AG04450 (cell line): ENCODE measurements at regions not wholly inside any gene's neighbourhood (a gene's known extent, or its start where the extent isn't known, plus 50 kb on each side); places are given as distances from the start of the nearest gene placed in this dataset.

ENCODE experiments used
- CTCF ChIA-PET: fragments of 300-600, 350-600 bp; formaldehyde crosslinking; extraction: SDS; loops from one replicate; lab custom pipeline; 2022; ENCODE audit warnings: antibody characterized with exemption, inconsistent platforms; lab: Charles Lee
- POLR2A ChIA-PET: fragments of 350-600 bp; formaldehyde crosslinking; extraction: SDS; loops from one replicate; lab custom pipeline; 2021; ENCODE audit warnings: antibody characterized with exemption, inconsistent platforms; lab: Yijun Ruan, JAX
- DNase-seq: peaks from one replicate; pipeline ENCODE4 v3.0.0-alpha.2; 2011; ENCODE audit warnings: low read depth, low spot score
- H3K27ac ChIP-seq: one replicate; pipeline ENCODE4 v1.5.1; 2012; ENCODE audit warnings: low read depth, low read length, control low read depth
- H3K27me3 ChIP-seq: one replicate; pipeline ENCODE4 v1.6.0; 2012; ENCODE audit warnings: low read length; ENCODE audit not compliant: control insufficient read depth, insufficient read depth
- H3K4me3 ChIP-seq: 2 replicates; pipeline ENCODE4 v1.5.1; 2011; ENCODE audit warnings: mild to moderate bottlenecking, low read depth, low read length, control low read depth
- H3K9me3 ChIP-seq: 2 replicates; pipeline ENCODE4 v1.5.1; 2012; ENCODE audit warnings: low read length; ENCODE audit not compliant: control insufficient read depth, insufficient read depth
- CTCF ChIP-seq: IDR thresholded peaks from 2 replicates; pipeline ENCODE4 v1.5.1; 2011; ENCODE audit warnings: low read depth, low read length, control low read depth, inconsistent platforms

GRCh38 chr10:84811113-84811512 lies 482.7 kb downstream of the CCSER2 start:
- no peak for DNase-seq
- POLR2A ChIA-PET, result no interaction called here
- CTCF ChIA-PET, result no interaction called here
- Histone ChIP-seq H3K9me3 (no peaks in the 10 kb centered on the region; the same call in 1 of the 2 replicates), H3K27me3 (no peaks in the 10 kb centered on the region), H3K4me3 (no peak overlapping the region), H3K27ac (no peak overlapping the region)
- no peak for TF ChIP-seq CTCF

- Histone ChIP-seq H3K27ac (no peak overlapping the region), H3K9me3 (peaks cover 15% of the 10 kb centered on the region)
- DNase-seq, result no peak
Observed at GRCh38 chr10:84818961-84819360, 490.6 kb downstream of the CCSER2 start.

GRCh38 chr10:84820120-84820519 lies 491.7 kb downstream of the CCSER2 start:
- no peak for DNase-seq
- no peaks in the 10 kb centered on the region for H3K27me3 ChIP-seq
- CTCF ChIA-PET, result no interaction called here
- no peak overlapping the region for H3K27ac ChIP-seq
- TF ChIP-seq CTCF, result no peak
- peaks cover 15% of the 10 kb centered on the region for H3K9me3 ChIP-seq
- POLR2A ChIA-PET, result no interaction called here
- no peak overlapping the region for H3K4me3 ChIP-seq

More at GRCh38 chr10:84818961-84819360, 490.6 kb downstream of the CCSER2 start:
- TF ChIP-seq CTCF, result no peak
- H3K4me3 ChIP-seq, result no peak overlapping the region
- POLR2A ChIA-PET, result no interaction called here
- H3K27me3 ChIP-seq, result no peaks in the 10 kb centered on the region
- CTCF ChIA-PET, result no interaction called here

GRCh38 chr10:84820596-84820995 lies 492.2 kb downstream of the CCSER2 start:
- DNase-seq, result no peak
- ChIA-PET POLR2A (no interaction called here), CTCF (no interaction called here)
- Histone ChIP-seq H3K27ac (no peak overlapping the region), H3K27me3 (no peaks in the 10 kb centered on the region), H3K9me3 (peaks cover 15% of the 10 kb centered on the region), H3K4me3 (no peak overlapping the region)
- TF ChIP-seq CTCF, result no peak

GRCh38 chr10:84822931-84823630 lies 494.7 kb downstream of the CCSER2 start:
- DNase-seq, result no peak
- ChIA-PET CTCF (no interaction called here), POLR2A (no interaction called here)
- Histone ChIP-seq H3K9me3 (peaks cover 9% of the 10 kb centered on the region), H3K27ac (no peak overlapping the region), H3K4me3 (no peak overlapping the region), H3K27me3 (no peaks in the 10 kb centered on the region)
- TF ChIP-seq CTCF, result no peak
